ENCODE measurements at regions not wholly inside any gene's neighbourhood (a gene's known extent, or its start where the extent isn't known, plus 50 kb on each side); places are given as distances from the start of the nearest gene placed in this dataset.

DNA sequence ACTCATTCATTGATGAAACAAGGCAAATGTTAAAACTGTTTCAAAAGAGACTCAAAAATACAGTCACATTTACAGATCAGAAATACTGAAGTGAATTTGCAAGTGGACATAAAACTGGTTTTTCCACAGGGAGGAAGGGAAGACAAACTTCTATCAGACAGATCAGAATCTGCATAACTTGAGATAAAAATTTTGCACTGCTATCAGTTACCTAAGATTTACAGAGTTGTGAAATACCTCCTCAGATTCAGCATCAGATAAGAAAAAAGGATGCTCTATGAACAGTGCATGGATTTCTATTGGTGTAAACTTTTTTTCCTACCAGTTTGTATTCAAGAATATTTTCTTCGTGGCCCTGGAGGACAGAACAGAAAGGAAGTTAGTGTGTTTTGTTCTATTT, 575.4 kb downstream of the RWDD3 start:
- TF ChIP-seq CTCF (IDR thresholded peaks at IDR 0.05; ENCODE audit: insufficient read depth, low read length): no peak
- no peak for TF ChIP-seq GABPA (IDR thresholded peaks at IDR 0.05; ENCODE audit: low read depth)
- no peak for TF ChIP-seq REST (IDR thresholded peaks at IDR 0.05; ENCODE audit: insufficient replicate concordance, low read depth)
